GM12878 (cell line): ENCODE measurements at regions not wholly inside any gene's neighbourhood (a gene's known extent, or its start where the extent isn't known, plus 50 kb on each side); places are given as distances from the start of the nearest gene placed in this dataset.

Experiments
- ATAC-seq: fragments of 200-7000 bp; cut with Tn5 transposase; 3 replicates; pipeline ENCODE4 v1.9.1; 2020; ENCODE audit warnings: mild to moderate bottlenecking, moderate library complexity
- BruUV-seq: library from RNA; stranded (reverse); fragments of 400-500 nt; replicated peaks from 2 replicates; lab custom pipeline; 2021; lab: Mats Ljungman, UMichigan
- CTCF ChIA-PET: fragments of 300-600 bp; sonication (Branson Sonifier 250); formaldehyde crosslinking; extraction: SDS; loops from one replicate; lab custom pipeline; 2021; ENCODE audit warnings: inconsistent platforms; lab: Yijun Ruan, JAX
- POLR2A ChIA-PET: fragments of 350-600 bp; formaldehyde crosslinking; extraction: SDS; loops from one replicate; lab custom pipeline; 2021; ENCODE audit warnings: inconsistent platforms; lab: Charles Lee
- RAD21 ChIA-PET: fragments of 300-600 bp; sonication (Branson Sonifier 250); formaldehyde crosslinking; loops from one replicate; lab custom pipeline; 2023; ENCODE audit warnings: antibody characterized with exemption; ENCODE audit not compliant: unreplicated experiment; lab: Charles Lee
- SMC1A ChIA-PET: fragments of 300-600 bp; sonication (Branson Sonifier 250); formaldehyde crosslinking; loops from one replicate; lab custom pipeline; 2023; ENCODE audit not compliant: unreplicated experiment, uncharacterized antibody; lab: Charles Lee
- DNase-seq: peaks from one replicate; pipeline ENCODE4 v3.0.0-alpha.2; 2011; ENCODE audit warnings: low read depth, low spot score
- FAIRE-seq: peaks from 3 replicates; lab custom pipeline; 2011; peaks lifted over from hg19 to GRCh38; lab: Jason Lieb, UNC
- H2AFZ ChIP-seq: 2 replicates; pipeline ENCODE4 v1.6.0; 2011; ENCODE audit warnings: low read depth, low read length, control low read depth; ENCODE audit not compliant: control insufficient read depth
- H3K27ac ChIP-seq: 2 replicates; pipeline ENCODE4 v1.5.1; 2011; ENCODE audit warnings: control low read depth; ENCODE audit not compliant: control insufficient read depth, insufficient read depth
- H3K27me3 ChIP-seq, 2 experiments: replicated peaks in 1 of 2; 2 replicates each; pipeline versions ENCODE4 v1.6.0 to v1.6.1; 2011; ENCODE audit warnings: low read length in 1 of 2; ENCODE audit not compliant: control insufficient read depth in 2 of 2, insufficient read depth in 2 of 2
- H3K36me3 ChIP-seq, 2 experiments: 2 replicates each; pipeline ENCODE4 v1.5.1; 2011; ENCODE audit warnings: low read length in 1 of 2; ENCODE audit not compliant: control insufficient read depth in 2 of 2, insufficient read depth in 2 of 2
- H3K4me1 ChIP-seq: 2 replicates; pipeline ENCODE4 v1.6.1; 2011; ENCODE audit warnings: mild to moderate bottlenecking, low read length, moderate library complexity, mixed read lengths; ENCODE audit not compliant: control insufficient read depth, insufficient read depth
- H3K4me2 ChIP-seq: 2 replicates; pipeline ENCODE4 v1.6.0; 2011; ENCODE audit warnings: control low read depth; ENCODE audit not compliant: control insufficient read depth, insufficient read depth
- H3K4me3 ChIP-seq: fragments of 200-600 bp; sonication (generic); 2 replicates; pipeline ENCODE4 v1.5.1; 2016
- H3K79me2 ChIP-seq: 2 replicates; pipeline ENCODE4 v1.6.0; 2011; ENCODE audit warnings: low read length; ENCODE audit not compliant: control insufficient read depth, insufficient read depth
- H3K9ac ChIP-seq: 2 replicates; pipeline ENCODE4 v1.8.0; 2011; ENCODE audit warnings: low read length, control low read depth, mixed read lengths; ENCODE audit not compliant: control insufficient read depth, insufficient read depth
- H3K9me3 ChIP-seq: replicated peaks from 3 replicates; pipeline ENCODE4 v1.5.1; 2011; ENCODE audit warnings: mild to moderate bottlenecking, low read length; ENCODE audit not compliant: control insufficient read depth, insufficient read depth
- H4K20me1 ChIP-seq: 2 replicates; pipeline ENCODE4 v1.6.0; 2011; ENCODE audit not compliant: control insufficient read depth, insufficient read depth
- BCLAF1 ChIP-seq: fragments of 450-650 bp; IDR thresholded peaks from 2 replicates; pipeline ENCODE4 v1.6.1; 2017; ENCODE audit warnings: antibody characterized with exemption, mild to moderate bottlenecking, moderate library complexity
- CREM ChIP-seq: IDR thresholded peaks from 2 replicates; pipeline ENCODE4 v1.6.1; 2014; ENCODE audit warnings: antibody characterized with exemption, low read depth
- IRF5 ChIP-seq: fragments of 450-650 bp; IDR thresholded peaks from 2 replicates; pipeline ENCODE4 v1.6.1; 2017; ENCODE audit warnings: borderline replicate concordance
- NFIC ChIP-seq: IDR thresholded peaks from 2 replicates; pipeline ENCODE4 v1.6.1; 2012; ENCODE audit warnings: low read depth, mild to moderate bottlenecking, inconsistent platforms, low read length, moderate library complexity
- STAT1 ChIP-seq: fragments of 450-650 bp; conservative IDR thresholded peaks from 2 replicates; pipeline ENCODE4 v1.6.1; 2014; ENCODE audit warnings: antibody characterized with exemption, mild to moderate bottlenecking
- ZNF592 ChIP-seq: fragments of 450-650 bp; IDR thresholded peaks from 2 replicates; pipeline ENCODE4 v1.6.1; 2017; ENCODE audit warnings: mild to moderate bottlenecking, moderate library complexity
- whole genome bisulfite sequencing: methylation state at CpG from one replicate; pipeline ENCODE4 v1.1.6; 2016; ENCODE audit warnings: low lambda C conversion rate; ENCODE audit not compliant: insufficient replicate concordance, insufficient coverage; ENCODE audit errors: missing lambda C conversion rate; 5-methylcytosine and 5-hydroxymethylcytosine counted together
- in situ Hi-C: fragments of 300-500 bp; cut with MboI; formaldehyde crosslinking; loops from 9 replicates; pipeline ENCODE4 v1.14.3; 2018; ENCODE audit warnings: mixed read lengths
- intact Hi-C: fragments of 100-400 bp; cut with micrococcal nuclease; formaldehyde crosslinking; loops from one replicate; pipeline ENCODE4 v1.14.2; 2022; ENCODE audit not compliant: unreplicated experiment

GRCh38 chr20:40774252-40774651 is 85.2 kb upstream of the MAFB start:
- POLR2A ChIA-PET: no interaction called here
- no peak overlapping the region for H3K27ac ChIP-seq
- no peaks in the 10 kb centered on the region for H3K4me1 ChIP-seq
- no peaks in the 10 kb centered on the region for H3K79me2 ChIP-seq
- intact Hi-C loops: no loop called here
- no peaks in the 10 kb centered on the region for H4K20me1 ChIP-seq
- no peaks in the 10 kb centered on the region for H3K36me3 ChIP-seq
- SMC1A ChIA-PET: no interaction called here
- FAIRE-seq: no peak
- CTCF ChIA-PET: no interaction called here
- H3K4me2 ChIP-seq: no peak overlapping the region
- RAD21 ChIA-PET: no interaction called here
- no TSS peak for BruUV-seq
- H3K9ac ChIP-seq: no peak overlapping the region
- 0% methylated on average over 4 of the region's 4 CpGs for WGBS
- in situ Hi-C loops: no loop called here
- ATAC-seq: no peak
- no peak for DNase-seq
- no peak overlapping the region for H3K4me3 ChIP-seq
- TF ChIP-seq ZNF592 (no peak), CREM (no peak), NFIC (no peak), STAT1 (no peak), BCLAF1 (no peak), IRF5 (no peak)
- no peak overlapping the region for H2AFZ ChIP-seq
- peaks cover 0 to 7% of the 10 kb centered on the region in 2 experiments; a peak in 2 of 4 replicates for H3K27me3 ChIP-seq
- no peaks in the 10 kb centered on the region for H3K9me3 ChIP-seq
